ENCODE measurements at regions not wholly inside any gene's neighbourhood (a gene's known extent, or its start where the extent isn't known, plus 50 kb on each side); places are given as distances from the start of the nearest gene placed in this dataset.
"Not testable (repeated sequence)": the region's sequence is repeated elsewhere in the genome, so short reads cannot be mapped to it uniquely, and the experiment has no call there.

GRCh38 chr18:65671621-65672415, 79.0 kb upstream of the CDH7 start:
- no peak for DNase-seq

- DNase-seq, result not testable (repeated sequence)
Observed at GRCh38 chr18:65670145-65670544, 80.7 kb upstream of the CDH7 start.

GRCh38 chr18:65661391-65661790, 89.4 kb upstream of the CDH7 start:
- no peak for DNase-seq

- DNase-seq, result no peak
Observed at GRCh38 chr18:65659912-65660311, 90.9 kb upstream of the CDH7 start.

- DNase-seq, result no peak
Observed at GRCh38 chr18:65659312-65659711, 91.5 kb upstream of the CDH7 start.

- DNase-seq, result no peak
Observed at GRCh38 chr18:65651192-65651591, 99.6 kb upstream of the CDH7 start.

GRCh38 chr18:65632236-65632635, 118.6 kb upstream of the CDH7 start:
- DNase-seq, result no peak

- DNase-seq, result no peak
Observed at GRCh38 chr18:65631766-65632165, 119.0 kb upstream of the CDH7 start.

- no peak for DNase-seq
Observed at GRCh38 chr18:65628390-65628789, 122.4 kb upstream of the CDH7 start.

GRCh38 chr18:65623676-65624075, 127.1 kb upstream of the CDH7 start:
- DNase-seq, result no peak

GRCh38 chr18:65622436-65622835, 128.4 kb upstream of the CDH7 start:
- no peak for DNase-seq

- DNase-seq, result no peak
Observed at GRCh38 chr18:65620076-65620696, 130.6 kb upstream of the CDH7 start.

- no peak for DNase-seq
Observed at GRCh38 chr18:65610939-65611338, 139.9 kb upstream of the CDH7 start.

- no peak for DNase-seq
Observed at GRCh38 chr18:65608471-65608870, 142.3 kb upstream of the CDH7 start.

- DNase-seq, result no peak
Observed at GRCh38 chr18:65607161-65607560, 143.7 kb upstream of the CDH7 start.

GRCh38 chr18:65606551-65607130, 144.2 kb upstream of the CDH7 start:
- DNase-seq, result no peak

GRCh38 chr18:65605352-65605751, 145.5 kb upstream of the CDH7 start:
- DNase-seq, result not testable (repeated sequence)

GRCh38 chr18:65601775-65602174, 149.0 kb upstream of the CDH7 start:
- no peak for DNase-seq

GRCh38 chr18:65592435-65592834, 158.4 kb upstream of the CDH7 start:
- DNase-seq, result no peak

- DNase-seq, result no peak
Observed at GRCh38 chr18:65587491-65587890, 163.3 kb upstream of the CDH7 start.

GRCh38 chr18:65582094-65582493, 168.7 kb upstream of the CDH7 start:
- not testable (repeated sequence) for DNase-seq

- no peak for DNase-seq
Observed at GRCh38 chr18:65568866-65569265, 181.9 kb upstream of the CDH7 start.

- peak in 1 of 2 experiments; percentile 9 for DNase-seq
Observed at GRCh38 chr18:65567372-65567771, 183.4 kb upstream of the CDH7 start.

- DNase-seq, result no peak
Observed at GRCh38 chr18:65548316-65548715, 202.5 kb upstream of the CDH7 start.

Measured in AML-193 (cell line).